ENCODE measurements at regions not wholly inside any gene's neighbourhood (a gene's known extent, or its start where the extent isn't known, plus 50 kb on each side); places are given as distances from the start of the nearest gene placed in this dataset.

- TF ChIP-seq CTCF (IDR thresholded peaks at IDR 0.05) (no peak), POLR2A (IDR thresholded peaks at IDR 0.05) (no peak)
Measured at GRCh38 chr4:116590648-116591047, 494.7 kb downstream of the TRAM1L1 start.
